ENCODE measurements at regions not wholly inside any gene's neighbourhood (a gene's known extent, or its start where the extent isn't known, plus 50 kb on each side); places are given as distances from the start of the nearest gene placed in this dataset.

DNA sequence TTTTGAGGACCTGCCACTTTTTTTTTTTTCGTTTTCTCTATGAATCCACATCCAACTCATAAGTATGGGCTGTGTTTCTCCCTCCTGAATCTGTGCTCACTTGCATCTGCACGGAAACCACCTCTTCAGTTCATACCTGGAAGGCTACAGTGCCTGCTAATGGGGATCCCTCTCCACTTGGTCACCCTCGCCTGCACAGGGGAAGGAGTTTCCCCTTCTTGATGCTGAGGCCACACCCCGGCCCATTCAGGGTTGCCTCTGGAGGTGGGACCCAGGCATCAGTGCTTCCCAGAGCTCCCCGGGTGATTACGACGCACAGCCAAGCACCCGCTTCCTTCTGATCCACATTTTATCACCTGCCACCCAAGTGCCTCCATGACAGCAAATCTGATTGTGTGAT is 85.9 kb upstream of the TBC1D3K start:
- DNase-seq (no peak), ATAC-seq (no peak)
- Mint-ChIP-seq H3K36me3 (ENCODE audit: low read depth) (peaks cover 4% of the 10 kb centered on the region), H3K27ac (no peak overlapping the region), H3K4me1 (peaks cover 6% of the 10 kb centered on the region), H3K27me3 (peaks cover 73% of the 10 kb centered on the region), H3K4me3 (no peak overlapping the region)
- no peaks in the 10 kb centered on the region for H3K9me3 ChIP-seq (ENCODE audit: control insufficient read depth, low read length, poor library complexity, severe bottlenecking)

DNA sequence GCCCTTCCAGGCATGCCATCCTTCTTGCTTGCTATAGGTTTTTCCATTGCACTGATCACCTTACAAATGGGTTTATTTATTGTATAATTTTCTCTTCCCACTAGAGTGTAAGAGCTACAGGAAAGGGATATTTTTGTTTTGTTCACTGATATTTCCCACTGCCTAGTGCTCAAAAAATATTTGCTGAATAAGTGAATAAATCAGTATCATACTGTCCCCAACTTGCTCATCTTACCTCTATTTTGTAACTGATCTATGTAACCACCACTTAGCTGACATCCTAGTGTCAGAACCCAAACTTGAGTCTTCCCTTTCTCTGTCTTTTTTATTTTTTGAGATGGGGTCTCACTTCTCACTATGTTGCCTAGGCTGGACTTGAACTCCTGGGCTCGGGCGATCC is 87.6 kb upstream of the TBC1D3K start:
- no peak for ATAC-seq
- Mint-ChIP-seq H3K4me3 (no peak overlapping the region), H3K27ac (no peak overlapping the region), H3K36me3 (ENCODE audit: low read depth) (peaks cover 4% of the 10 kb centered on the region), H3K4me1 (peaks cover 8% of the 10 kb centered on the region), H3K27me3 (peaks cover 81% of the 10 kb centered on the region)
- H3K9me3 ChIP-seq (ENCODE audit: control insufficient read depth, low read length, poor library complexity, severe bottlenecking) = no peaks in the 10 kb centered on the region
- no peak for DNase-seq

DNA sequence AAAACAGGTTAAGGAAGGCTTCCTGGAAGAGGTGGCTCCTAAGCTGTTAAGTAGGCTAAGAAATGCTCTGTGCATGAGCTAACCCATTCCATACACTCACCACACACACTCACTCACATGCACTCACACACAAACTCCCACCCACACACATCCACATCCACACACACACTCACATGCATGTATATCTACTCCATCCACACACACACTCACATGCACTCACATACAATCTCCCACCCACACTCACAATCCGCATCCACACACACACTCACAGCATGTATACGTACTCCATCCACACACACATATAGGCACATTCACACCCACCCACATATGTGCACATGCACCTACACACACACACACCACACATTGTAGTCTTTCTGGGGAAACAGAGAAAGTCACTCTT is 89.3 kb upstream of the HNF1B start:
- no peak for DNase-seq
- peaks cover 7% of the 10 kb centered on the region for H3K4me1 Mint-ChIP-seq
- peaks cover 80% of the 10 kb centered on the region for H3K27me3 Mint-ChIP-seq
- H3K9me3 ChIP-seq (ENCODE audit: control insufficient read depth, low read length, poor library complexity, severe bottlenecking) = no peaks in the 10 kb centered on the region
- peaks cover 4% of the 10 kb centered on the region for H3K36me3 Mint-ChIP-seq (ENCODE audit: low read depth)
- H3K27ac Mint-ChIP-seq = no peak overlapping the region
- ATAC-seq = no peak
- H3K4me3 Mint-ChIP-seq = no peak overlapping the region

DNA sequence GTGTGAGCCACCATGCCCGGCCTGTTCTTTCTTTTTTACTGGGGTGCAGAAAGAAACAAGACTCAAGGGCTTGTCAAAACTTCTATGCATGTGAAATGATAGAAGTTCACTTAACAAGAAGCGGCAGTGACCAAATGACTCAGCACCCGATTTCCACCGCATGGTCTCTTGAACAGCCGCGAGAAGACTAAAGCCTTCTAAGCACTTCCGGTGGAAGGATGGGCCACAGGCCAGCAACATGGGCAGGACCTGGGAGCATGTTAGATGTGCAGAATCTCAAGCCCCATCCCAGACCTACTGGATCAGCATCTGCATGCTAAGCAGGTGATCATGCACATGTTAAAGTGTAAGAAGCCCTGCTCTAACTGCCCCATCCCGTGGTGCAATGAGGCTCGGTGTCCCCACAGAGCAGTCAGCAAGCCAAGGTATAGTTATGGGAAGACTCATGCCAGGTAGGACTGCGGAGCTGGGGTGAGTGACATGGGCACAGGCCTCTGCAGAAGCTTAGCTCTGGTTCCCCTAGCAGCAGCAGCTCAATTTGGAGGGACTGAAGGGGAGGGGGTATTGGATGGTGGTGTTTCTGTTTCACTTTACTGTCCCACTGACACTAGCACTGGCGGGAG is 88.5 kb upstream of the HNF1B start:
- H3K4me1 Mint-ChIP-seq = peaks cover 10% of the 10 kb centered on the region
- H3K27me3 Mint-ChIP-seq = peaks cover 80% of the 10 kb centered on the region
- DNase-seq = no peak
- no peaks in the 10 kb centered on the region for H3K36me3 Mint-ChIP-seq (ENCODE audit: low read depth)
- H3K9me3 ChIP-seq (ENCODE audit: control insufficient read depth, low read length, poor library complexity, severe bottlenecking) = no peaks in the 10 kb centered on the region
- no peak overlapping the region for H3K27ac Mint-ChIP-seq
- ATAC-seq = no peak
- H3K4me3 Mint-ChIP-seq = no peak overlapping the region

DNA sequence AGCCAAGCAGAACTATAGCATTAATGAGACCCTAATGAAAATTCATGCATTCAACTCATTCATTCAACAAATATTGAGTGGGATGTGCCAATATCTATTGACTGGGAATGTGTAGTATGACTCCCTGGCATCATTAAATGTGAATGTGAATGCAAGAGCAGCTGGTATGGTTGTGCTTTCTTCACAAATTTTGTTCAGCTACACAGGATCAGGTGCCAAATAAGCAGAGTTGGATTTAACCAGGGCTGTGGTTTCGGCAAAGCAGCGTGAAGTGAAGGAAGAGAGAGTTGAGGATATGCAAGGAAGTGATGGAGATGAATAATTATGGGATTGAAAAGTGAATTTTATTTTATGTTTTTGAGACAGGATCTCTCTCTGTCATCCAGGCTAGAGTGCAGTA is 87.1 kb upstream of the HNF1B start:
- Mint-ChIP-seq H3K27me3 (peaks cover 83% of the 10 kb centered on the region), H3K27ac (no peak overlapping the region), H3K4me3 (no peak overlapping the region), H3K4me1 (peaks cover 13% of the 10 kb centered on the region), H3K36me3 (ENCODE audit: low read depth) (no peaks in the 10 kb centered on the region)
- no peaks in the 10 kb centered on the region for H3K9me3 ChIP-seq (ENCODE audit: control insufficient read depth, low read length, poor library complexity, severe bottlenecking)
- DNase-seq (no peak), ATAC-seq (no peak)

DNA sequence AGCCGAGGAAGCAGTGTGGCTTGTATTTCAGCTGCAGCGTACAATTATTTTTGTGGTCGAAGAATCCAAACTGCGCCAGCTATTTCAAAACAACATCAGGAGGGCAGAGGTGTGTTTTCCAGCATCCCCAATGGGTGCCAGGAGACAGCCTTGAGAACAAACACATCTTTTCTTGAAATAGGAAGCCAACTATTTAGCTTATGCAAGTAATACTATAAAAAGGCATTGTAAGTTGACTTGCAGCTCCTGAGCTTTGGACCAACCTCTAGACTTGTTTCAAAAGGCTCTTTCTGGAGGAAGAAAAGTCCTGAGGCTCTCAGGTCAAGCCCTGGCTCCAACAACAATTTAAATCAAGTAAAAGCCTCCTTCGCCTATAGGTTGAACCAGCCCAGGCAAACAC is 86.6 kb upstream of the HNF1B start:
- DNase-seq = no peak
- ATAC-seq = no peak
- Mint-ChIP-seq H3K4me3 (no peak overlapping the region), H3K36me3 (ENCODE audit: low read depth) (no peaks in the 10 kb centered on the region), H3K27ac (no peak overlapping the region), H3K4me1 (peaks cover 13% of the 10 kb centered on the region), H3K27me3 (peaks cover 79% of the 10 kb centered on the region)
- no peaks in the 10 kb centered on the region for H3K9me3 ChIP-seq (ENCODE audit: control insufficient read depth, low read length, poor library complexity, severe bottlenecking)

DNA sequence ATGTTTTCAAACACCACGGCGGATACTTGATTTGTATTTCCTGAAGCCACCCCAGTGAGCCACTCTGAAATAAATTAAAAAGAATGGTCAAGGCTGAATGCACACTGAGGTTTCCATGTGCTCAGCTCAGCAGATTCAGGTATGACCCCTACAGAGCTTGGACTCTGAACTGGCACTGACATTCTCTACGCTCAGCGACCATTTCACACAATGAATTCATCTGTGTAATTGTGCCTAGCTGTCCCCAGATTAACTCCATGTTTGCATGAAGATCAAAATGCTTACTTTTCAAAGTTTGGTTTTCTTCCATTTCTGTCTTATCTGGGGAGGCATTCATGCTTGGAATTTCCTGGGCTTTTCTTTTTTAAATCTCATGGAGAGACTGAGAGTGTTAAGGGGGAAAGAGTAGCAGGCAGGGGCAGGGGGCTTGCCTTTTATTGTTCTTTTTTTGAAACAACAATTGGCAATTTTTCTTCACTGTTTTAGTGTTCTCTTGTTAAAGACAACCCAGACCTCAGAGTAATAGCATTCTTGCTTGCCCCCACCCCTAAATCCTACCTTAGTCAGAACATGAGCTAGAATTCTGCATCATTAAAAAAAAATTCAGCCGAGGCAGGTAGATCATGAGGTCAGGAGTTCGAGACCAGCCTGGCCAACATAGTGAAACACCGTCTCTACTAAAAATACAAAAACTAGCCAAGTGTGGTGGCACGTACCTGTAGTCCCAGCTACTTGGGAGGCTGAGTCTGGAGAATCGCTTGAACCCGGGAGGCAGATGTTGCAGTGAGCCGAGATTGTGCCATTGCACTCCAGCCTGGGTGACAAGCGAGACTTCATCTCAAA is 85.5 kb upstream of the HNF1B start:
- Mint-ChIP-seq H3K4me3 (no peak overlapping the region), H3K27ac (no peak overlapping the region), H3K36me3 (ENCODE audit: low read depth) (no peaks in the 10 kb centered on the region), H3K4me1 (peaks cover 13% of the 10 kb centered on the region), H3K27me3 (peaks cover 75% of the 10 kb centered on the region)
- DNase-seq (no peak), ATAC-seq (no peak)
- no peaks in the 10 kb centered on the region for H3K9me3 ChIP-seq (ENCODE audit: control insufficient read depth, low read length, poor library complexity, severe bottlenecking)

DNA sequence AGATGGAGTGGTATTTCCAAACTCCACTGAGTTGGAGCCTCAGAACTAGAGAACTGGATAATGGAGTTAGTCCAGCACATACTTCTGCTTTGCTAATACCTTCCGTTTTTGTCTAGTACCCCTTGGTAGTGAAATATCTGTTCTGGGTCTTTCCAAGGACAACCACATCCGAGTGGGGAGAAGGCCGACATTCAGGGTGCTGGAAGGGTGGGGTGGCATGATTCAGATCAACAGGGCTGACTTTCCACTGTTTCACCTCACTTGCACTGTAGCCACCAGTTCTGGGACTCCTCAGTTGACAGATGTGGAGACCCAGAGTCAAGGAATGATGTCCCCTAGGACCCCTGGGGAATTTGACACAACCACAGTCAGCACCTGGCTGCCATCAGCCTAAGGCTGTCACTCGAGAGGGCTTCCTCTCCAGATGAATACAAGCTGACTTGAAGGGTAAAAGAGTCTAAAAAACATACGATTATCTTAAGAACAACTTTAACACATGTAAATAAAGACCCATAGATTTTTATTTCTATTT is 84.8 kb upstream of the HNF1B start:
- H3K4me1 Mint-ChIP-seq = peaks cover 13% of the 10 kb centered on the region
- no peak overlapping the region for H3K4me3 Mint-ChIP-seq
- H3K27me3 Mint-ChIP-seq = peaks cover 75% of the 10 kb centered on the region
- H3K36me3 Mint-ChIP-seq (ENCODE audit: low read depth) = no peaks in the 10 kb centered on the region
- ATAC-seq = no peak
- no peak for DNase-seq
- H3K27ac Mint-ChIP-seq = no peak overlapping the region
- no peaks in the 10 kb centered on the region for H3K9me3 ChIP-seq (ENCODE audit: control insufficient read depth, low read length, poor library complexity, severe bottlenecking)

DNA sequence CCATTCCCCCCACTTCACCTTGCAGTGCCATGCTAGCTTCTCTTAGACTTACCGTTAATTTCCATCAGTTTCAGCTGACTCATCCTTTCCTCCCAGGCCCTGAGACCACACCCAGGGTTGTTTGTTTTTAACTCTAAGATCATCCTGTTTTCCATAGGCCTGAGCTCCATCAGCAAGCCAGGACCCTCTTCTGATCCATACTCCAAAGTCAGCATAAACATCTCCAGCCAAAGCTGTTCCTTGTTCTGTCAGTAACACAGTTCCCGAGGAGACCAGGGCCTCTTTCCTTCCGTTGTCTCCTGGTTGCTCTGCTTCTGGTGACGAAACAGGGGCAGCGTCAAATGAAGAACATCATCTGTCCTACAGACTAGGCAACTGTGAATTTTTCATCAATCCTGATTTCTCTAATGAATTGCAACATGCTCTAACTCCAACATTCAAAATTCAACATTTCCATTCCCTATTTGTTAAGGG is 83.8 kb upstream of the HNF1B start:
- peaks cover 9% of the 10 kb centered on the region for H3K4me1 Mint-ChIP-seq
- H3K27me3 Mint-ChIP-seq = peaks cover 75% of the 10 kb centered on the region
- no peak for DNase-seq
- no peaks in the 10 kb centered on the region for H3K9me3 ChIP-seq (ENCODE audit: control insufficient read depth, low read length, poor library complexity, severe bottlenecking)
- peaks cover 2% of the 10 kb centered on the region for H3K36me3 Mint-ChIP-seq (ENCODE audit: low read depth)
- H3K27ac Mint-ChIP-seq = no peak overlapping the region
- no peak for ATAC-seq
- H3K4me3 Mint-ChIP-seq = no peak overlapping the region

DNA sequence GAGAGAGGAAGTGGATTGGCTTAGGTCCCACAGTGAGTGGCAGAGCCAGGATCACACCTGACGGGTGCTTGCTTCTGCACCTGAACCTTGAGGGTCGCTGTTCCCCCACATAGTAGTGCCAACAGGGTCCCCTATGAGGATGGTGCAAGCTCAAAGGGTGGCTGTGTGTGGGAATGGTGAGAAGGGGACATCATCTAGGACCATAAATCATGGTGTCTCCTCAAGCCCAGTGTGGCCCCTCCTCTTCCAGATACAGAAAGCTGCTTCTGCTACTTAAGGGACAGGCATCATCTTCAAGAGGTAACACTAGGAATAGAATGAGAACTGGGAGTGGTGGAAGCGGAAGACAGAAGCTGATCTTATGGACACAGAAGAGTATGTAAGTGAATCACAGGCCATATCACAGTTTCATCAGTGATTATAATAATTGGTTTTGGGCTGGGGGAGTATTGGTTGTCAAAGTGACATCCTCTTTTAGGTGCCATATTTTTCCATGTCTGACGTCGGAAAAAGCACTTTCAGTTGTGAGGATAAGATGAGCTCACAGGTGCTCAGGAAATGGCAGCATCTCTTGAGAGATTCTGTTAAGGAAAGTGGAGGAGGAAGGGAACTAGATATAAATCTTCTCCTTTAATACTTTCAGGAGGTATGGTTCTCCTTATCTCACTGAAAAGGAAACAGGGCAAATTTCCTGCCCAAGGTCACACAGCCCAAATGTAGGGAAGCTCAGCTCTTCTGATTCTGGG is 83.2 kb upstream of the HNF1B start:
- Mint-ChIP-seq H3K4me1 (peaks cover 9% of the 10 kb centered on the region), H3K36me3 (ENCODE audit: low read depth) (peaks cover 2% of the 10 kb centered on the region), H3K4me3 (no peak overlapping the region), H3K27ac (no peak overlapping the region), H3K27me3 (peaks cover 75% of the 10 kb centered on the region)
- DNase-seq (no peak), ATAC-seq (no peak)
- no peaks in the 10 kb centered on the region for H3K9me3 ChIP-seq (ENCODE audit: control insufficient read depth, low read length, poor library complexity, severe bottlenecking)

DNA sequence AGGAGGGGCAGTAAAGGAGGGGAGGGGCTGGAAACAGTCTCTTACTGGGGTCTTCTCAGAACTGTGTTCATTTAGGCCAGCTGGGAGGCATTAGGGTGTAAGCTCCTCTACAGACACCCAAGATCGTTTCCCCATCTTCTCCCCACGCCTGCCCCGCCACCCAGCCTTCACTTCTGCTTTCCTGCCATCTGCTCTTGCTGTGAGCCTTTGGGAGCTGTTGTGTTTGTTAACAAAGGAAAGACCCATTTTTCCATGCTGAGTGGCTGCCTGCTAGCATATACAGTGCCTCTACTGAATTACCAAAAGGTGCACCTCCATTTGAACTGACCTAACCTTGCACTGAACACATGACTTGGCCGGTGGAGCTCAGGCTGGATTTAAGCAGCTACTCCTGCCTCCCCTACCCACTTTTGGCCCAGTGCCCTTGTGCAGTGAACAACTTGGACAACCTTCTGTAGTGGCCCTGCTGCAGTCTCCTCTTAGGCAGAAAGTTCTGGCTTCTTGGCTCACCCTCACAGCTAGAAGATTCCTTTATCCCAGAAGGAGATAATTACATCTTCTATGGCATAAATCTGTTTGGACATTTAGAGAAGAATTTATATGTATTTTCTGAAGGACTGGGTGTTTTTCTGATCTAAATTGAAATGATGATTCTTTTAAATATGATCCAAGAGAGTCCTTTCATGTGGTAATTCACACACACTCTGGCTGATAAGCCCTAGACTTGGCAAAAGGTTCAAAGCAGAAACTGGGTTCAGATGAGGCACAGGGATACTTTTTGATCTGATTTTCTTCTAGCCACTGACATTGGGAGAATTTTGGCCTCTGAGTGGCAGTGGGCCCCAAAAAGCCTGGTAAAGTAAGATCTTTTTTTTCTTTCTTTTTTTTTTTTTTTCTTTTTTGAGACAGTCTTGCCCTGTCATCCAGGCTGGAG is 81.9 kb upstream of the HNF1B start:
- DNase-seq (no peak), ATAC-seq (no peak)
- H3K9me3 ChIP-seq (ENCODE audit: control insufficient read depth, low read length, poor library complexity, severe bottlenecking) = no peaks in the 10 kb centered on the region
- peaks cover 62% of the 10 kb centered on the region for H3K27me3 Mint-ChIP-seq
- no peak overlapping the region for H3K4me3 Mint-ChIP-seq
- peaks cover 6% of the 10 kb centered on the region for H3K4me1 Mint-ChIP-seq
- H3K36me3 Mint-ChIP-seq (ENCODE audit: low read depth) = peaks cover 2% of the 10 kb centered on the region
- H3K27ac Mint-ChIP-seq = no peak overlapping the region

DNA sequence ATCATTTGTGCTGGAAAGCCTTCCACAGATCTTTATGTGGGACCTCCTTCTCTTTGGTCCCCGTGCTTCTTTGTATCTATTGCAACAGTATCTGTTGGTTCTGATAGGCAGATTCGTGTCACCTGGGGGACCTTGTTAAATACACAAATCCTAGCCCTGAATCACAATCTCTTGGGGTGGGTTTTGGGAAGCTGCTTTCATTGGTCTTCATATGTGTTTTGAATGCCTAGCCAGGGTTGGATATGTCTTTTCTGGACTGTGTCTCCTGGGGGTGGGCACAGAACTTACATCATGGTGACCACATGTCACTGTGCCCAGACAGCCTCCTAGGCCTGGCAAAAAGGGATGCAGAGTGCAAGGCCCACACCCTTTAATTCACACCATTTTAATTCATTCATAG is 81.0 kb upstream of the HNF1B start:
- H3K9me3 ChIP-seq (ENCODE audit: control insufficient read depth, low read length, poor library complexity, severe bottlenecking) = no peaks in the 10 kb centered on the region
- Mint-ChIP-seq H3K4me1 (peaks cover 6% of the 10 kb centered on the region), H3K27ac (no peak overlapping the region), H3K4me3 (no peak overlapping the region), H3K27me3 (peaks cover 54% of the 10 kb centered on the region), H3K36me3 (ENCODE audit: low read depth) (peaks cover 2% of the 10 kb centered on the region)
- no peak for DNase-seq
- no peak for ATAC-seq

Measured in T-helper 17 cell (primary cell).